Mesenchymal stem cell (in vitro differentiated cells and primary cell): ENCODE measurements at regions not wholly inside any gene's neighbourhood (a gene's known extent, or its start where the extent isn't known, plus 50 kb on each side); places are given as distances from the start of the nearest gene placed in this dataset.

ENCODE experiments used
- DNase-seq: peaks from one replicate; pipeline ENCODE4 v3.0.0-alpha.2; 2013
- H2AFZ ChIP-seq: one replicate; pipeline ENCODE4 v1.6.1; 2013; ENCODE audit warnings: low read depth, mild to moderate bottlenecking, control low read depth, inconsistent platforms, low read length, moderate library complexity
- H2AK5ac ChIP-seq: 2 replicates; pipeline ENCODE4 v1.6.1; 2013; ENCODE audit warnings: low read length, moderate library complexity, mild to moderate bottlenecking, inconsistent platforms; ENCODE audit not compliant: severe bottlenecking
- H2BK120ac ChIP-seq: one replicate; pipeline ENCODE4 v1.6.1; 2013; ENCODE audit warnings: low read depth, mild to moderate bottlenecking, inconsistent platforms, low read length, moderate library complexity
- H2BK12ac ChIP-seq, 2 experiments: one replicate each; pipeline ENCODE4 v1.6.1; 2013; ENCODE audit warnings: inconsistent platforms in 2 of 2, low read length in 2 of 2, mild to moderate bottlenecking in 2 of 2, moderate library complexity in 2 of 2, control low read depth in 1 of 2
- H2BK15ac ChIP-seq: one replicate; pipeline ENCODE4 v1.6.1; 2013; ENCODE audit warnings: mild to moderate bottlenecking, low read depth, inconsistent platforms; ENCODE audit not compliant: poor library complexity, severe bottlenecking
- H2BK5ac ChIP-seq: 2 replicates; pipeline ENCODE4 v1.6.1; 2013; ENCODE audit warnings: low read depth, mild to moderate bottlenecking, low read length, control low read depth, inconsistent platforms; ENCODE audit not compliant: poor library complexity, severe bottlenecking
- H3K14ac ChIP-seq, 2 experiments: one replicate each; pipeline ENCODE4 v1.6.1; 2013; ENCODE audit warnings: inconsistent platforms in 2 of 2, low read length in 2 of 2, control low read depth in 1 of 2, mild to moderate bottlenecking in 1 of 2, moderate library complexity in 1 of 2
- H3K18ac ChIP-seq, 2 experiments: one replicate each; pipeline ENCODE4 v1.6.1; 2013; ENCODE audit warnings: inconsistent platforms in 2 of 2, low read length in 2 of 2, control low read depth in 1 of 2, low read depth in 1 of 2, mild to moderate bottlenecking in 1 of 2
- H3K23ac ChIP-seq, 2 experiments: one replicate each; pipeline ENCODE4 v1.6.1; 2013; ENCODE audit warnings: inconsistent platforms in 2 of 2, low read length in 2 of 2, mild to moderate bottlenecking in 2 of 2, moderate library complexity in 2 of 2, control low read depth in 1 of 2
- H3K27ac ChIP-seq: 2 replicates; pipeline ENCODE4 v1.5.1; 2013; ENCODE audit warnings: mild to moderate bottlenecking, moderate library complexity, low read length, control low read depth, inconsistent platforms; ENCODE audit not compliant: poor library complexity, severe bottlenecking
- H3K27me3 ChIP-seq, 2 experiments: 2 replicates each; pipeline versions ENCODE4 v1.6.1 to v1.7.0; 2013; ENCODE audit warnings: low read length in 2 of 2, mild to moderate bottlenecking in 2 of 2, moderate library complexity in 2 of 2, control low read depth in 1 of 2, inconsistent platforms in 1 of 2; ENCODE audit not compliant: control insufficient read depth in 1 of 2, insufficient read depth in 1 of 2
- H3K36me3 ChIP-seq, 2 experiments: 2 replicates each; pipeline versions ENCODE4 v1.6.1 to v1.7.0; 2013; ENCODE audit warnings: low read length in 2 of 2, control low read depth in 1 of 2, inconsistent platforms in 1 of 2, low read depth in 1 of 2, mild to moderate bottlenecking in 1 of 2; ENCODE audit not compliant: insufficient read depth in 2 of 2, control insufficient read depth in 1 of 2
- H3K4ac ChIP-seq, 2 experiments: one replicate each; pipeline ENCODE4 v1.6.1; 2013; ENCODE audit warnings: inconsistent platforms in 2 of 2, low read length in 2 of 2, mild to moderate bottlenecking in 2 of 2, moderate library complexity in 2 of 2, control low read depth in 1 of 2, low read depth in 1 of 2
- H3K4me1 ChIP-seq: 2 replicates; pipeline ENCODE4 v1.6.1; 2013; ENCODE audit warnings: low read depth, low read length, control low read depth; ENCODE audit not compliant: control insufficient read depth, insufficient read depth
- H3K4me2 ChIP-seq: 2 replicates; pipeline ENCODE4 v1.6.1; 2013; ENCODE audit warnings: low read length, mild to moderate bottlenecking, inconsistent platforms; ENCODE audit not compliant: poor library complexity, severe bottlenecking
- H3K4me3 ChIP-seq, 2 experiments: 2 replicates each; pipeline versions ENCODE4 v1.5.1 to v1.7.0; 2013; ENCODE audit warnings: low read length in 2 of 2, mild to moderate bottlenecking in 2 of 2, control low read depth in 1 of 2, low read depth in 1 of 2; ENCODE audit not compliant: insufficient read depth in 1 of 2
- H3K79me1 ChIP-seq: replicated peaks from 2 replicates; pipeline ENCODE4 v1.6.1; 2013; ENCODE audit warnings: mild to moderate bottlenecking, control low read depth, low read length, inconsistent platforms; ENCODE audit not compliant: poor library complexity, severe bottlenecking
- H3K9ac ChIP-seq: 2 replicates; pipeline ENCODE4 v1.7.0; 2013; ENCODE audit warnings: mild to moderate bottlenecking, low read length, moderate library complexity
- H3K9me3 ChIP-seq: 2 replicates; pipeline ENCODE4 v1.7.0; 2013; ENCODE audit warnings: mild to moderate bottlenecking, low read length; ENCODE audit not compliant: control insufficient read depth
- H4K8ac ChIP-seq: one replicate; pipeline ENCODE4 v1.6.1; 2013; ENCODE audit warnings: inconsistent platforms, mild to moderate bottlenecking, low read length, moderate library complexity
- H4K91ac ChIP-seq: one replicate; pipeline ENCODE4 v1.6.1; 2013; ENCODE audit warnings: mild to moderate bottlenecking, low read length, inconsistent platforms
- WGBS: methylation state at CpG from one replicate; pipeline ENCODE4 v1.1.7; 2013; ENCODE audit warnings: mixed read lengths; 5-methylcytosine and 5-hydroxymethylcytosine counted together

DNA sequence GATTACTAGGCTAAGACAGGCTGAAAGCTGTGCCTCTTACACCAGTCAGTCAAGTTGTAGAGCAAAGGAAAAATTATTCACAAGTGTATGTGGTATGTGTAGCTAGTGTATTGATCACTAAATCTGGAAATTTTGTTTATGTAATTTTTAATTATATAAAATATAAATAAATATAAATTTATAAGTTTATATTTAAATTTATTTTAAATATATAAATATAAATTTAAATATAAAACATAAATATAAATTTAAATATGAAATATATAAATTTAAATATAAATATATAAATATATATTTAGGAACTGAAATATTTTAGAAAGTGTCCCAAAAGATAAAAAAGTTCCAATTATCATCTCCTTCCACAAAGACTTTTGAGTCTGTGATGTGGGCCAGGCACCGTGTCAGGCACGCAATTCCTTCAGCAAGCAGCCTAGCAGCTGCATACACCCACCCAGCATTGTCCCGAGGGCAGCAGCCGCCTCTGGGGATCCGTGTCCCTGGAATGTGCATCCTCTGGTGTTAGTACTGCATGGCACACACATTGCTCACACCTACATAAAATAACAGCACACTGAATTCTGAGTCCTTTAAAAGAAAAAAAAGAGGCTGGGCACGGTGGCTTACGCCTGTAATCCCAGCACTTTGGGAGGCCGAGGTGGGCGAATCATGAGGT, 1098.0 kb downstream of the BRD1 start:
- Histone ChIP-seq H3K23ac (no peak overlapping the region), H4K8ac (no peak overlapping the region), H3K36me3 (no peaks in the 10 kb centered on the region), H3K4ac (no peak overlapping the region), H2BK120ac (no peak overlapping the region), H2AFZ (no peak overlapping the region), H3K79me1 (no peaks in the 10 kb centered on the region), H2BK12ac (no peak overlapping the region), H4K91ac (no peak overlapping the region), H2BK5ac (no peak overlapping the region), H3K9me3 (peaks cover 31% of the 10 kb centered on the region), H3K18ac (no peak overlapping the region), H3K4me3 (no peak overlapping the region), H3K14ac (no peak overlapping the region), H3K4me2 (no peak overlapping the region), H3K27ac (no peak overlapping the region), H2BK15ac (no peak overlapping the region), H2AK5ac (no peak overlapping the region), H3K27me3 (no peaks in the 10 kb centered on the region), H3K9ac (no peak overlapping the region), H3K4me1 (no peaks in the 10 kb centered on the region)
- 87% methylated on average over 8 of the region's 9 CpGs for WGBS
- DNase-seq = no peak

DNA sequence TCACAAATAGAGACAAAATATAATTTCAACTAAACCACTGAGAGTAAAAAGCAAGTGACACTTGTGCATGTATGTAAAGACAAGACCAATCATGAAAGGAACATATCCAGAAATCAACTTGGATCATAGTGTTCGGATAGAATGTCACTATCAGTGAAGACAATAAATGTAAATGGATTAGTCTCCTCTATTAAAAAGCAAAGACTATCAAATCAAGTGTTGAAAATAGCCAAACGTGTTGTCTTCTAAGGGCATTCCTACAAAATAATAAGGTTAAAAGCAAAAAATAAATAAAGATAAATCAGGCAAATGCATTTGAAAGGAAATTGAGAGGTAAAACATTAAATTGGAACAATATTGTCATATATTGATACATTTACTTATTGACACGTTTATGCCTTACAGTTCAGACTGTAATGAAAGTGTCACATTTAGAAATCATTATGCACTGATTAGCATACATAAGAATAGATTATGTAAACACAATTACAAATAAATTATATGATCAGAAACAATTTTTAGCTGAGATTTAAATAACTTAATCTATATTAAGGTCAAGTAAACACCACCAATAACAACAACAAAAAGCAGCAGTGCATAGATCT, 1100.1 kb downstream of the BRD1 start:
- Histone ChIP-seq H3K9ac (no peak overlapping the region), H2BK12ac (no peak overlapping the region), H3K4me3 (no peak overlapping the region), H2AFZ (no peak overlapping the region), H3K9me3 (peaks cover 38% of the 10 kb centered on the region), H2BK15ac (no peak overlapping the region), H3K23ac (no peak overlapping the region), H3K79me1 (no peaks in the 10 kb centered on the region), H2BK120ac (no peak overlapping the region), H4K8ac (no peak overlapping the region), H3K14ac (no peak overlapping the region), H4K91ac (no peak overlapping the region), H3K18ac (no peak overlapping the region), H3K36me3 (no peaks in the 10 kb centered on the region), H3K4me2 (no peak overlapping the region), H3K27me3 (no peaks in the 10 kb centered on the region), H3K4me1 (no peaks in the 10 kb centered on the region), H3K4ac (no peak overlapping the region), H3K27ac (no peak overlapping the region), H2AK5ac (no peak overlapping the region), H2BK5ac (no peak overlapping the region)
- no CpG with 5 or more reads among the region's 3 CpGs for WGBS
- no peak for DNase-seq

DNA sequence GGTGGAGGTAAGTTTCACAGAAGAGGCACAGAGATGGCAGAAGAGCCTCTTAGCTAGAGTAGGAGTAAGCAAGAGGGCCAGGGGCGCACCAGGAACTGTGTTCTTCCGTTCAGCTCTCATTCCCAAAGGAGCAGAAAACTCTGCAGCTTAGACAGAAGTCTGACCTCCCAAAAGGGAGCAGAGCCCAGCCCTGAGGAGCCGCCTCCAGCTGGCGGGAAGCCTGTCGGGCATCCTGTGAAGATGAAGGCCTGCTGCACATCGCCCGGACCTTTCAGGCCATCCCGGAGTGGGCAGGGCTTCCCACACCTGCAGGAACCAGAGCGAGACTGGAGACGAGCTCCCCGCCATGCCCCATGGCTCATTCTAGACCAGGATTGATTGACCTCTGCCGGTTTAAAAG, 1102.8 kb downstream of the BRD1 start:
- peaks cover 38% of the 10 kb centered on the region for H3K9me3 ChIP-seq
- no peak overlapping the region for H2AK5ac ChIP-seq
- no peak overlapping the region for H4K8ac ChIP-seq
- no peaks in the 10 kb centered on the region for H3K4me1 ChIP-seq
- H2BK120ac ChIP-seq = no peak overlapping the region
- no peak overlapping the region for H3K14ac ChIP-seq
- no peak overlapping the region for H3K27ac ChIP-seq
- no peak overlapping the region for H3K18ac ChIP-seq
- H2AFZ ChIP-seq = no peak overlapping the region
- no peaks in the 10 kb centered on the region for H3K79me1 ChIP-seq
- no peaks in the 10 kb centered on the region for H3K27me3 ChIP-seq
- H3K4ac ChIP-seq = no peak overlapping the region
- no peak for DNase-seq
- no peak overlapping the region for H2BK12ac ChIP-seq
- H3K23ac ChIP-seq = no peak overlapping the region
- H3K4me3 ChIP-seq = no peak overlapping the region
- H2BK15ac ChIP-seq = no peak overlapping the region
- no peak overlapping the region for H3K4me2 ChIP-seq
- no peak overlapping the region for H4K91ac ChIP-seq
- WGBS = 87% methylated on average over 11 of the region's 12 CpGs
- H3K36me3 ChIP-seq = no peaks in the 10 kb centered on the region
- no peak overlapping the region for H3K9ac ChIP-seq
- no peak overlapping the region for H2BK5ac ChIP-seq

DNA sequence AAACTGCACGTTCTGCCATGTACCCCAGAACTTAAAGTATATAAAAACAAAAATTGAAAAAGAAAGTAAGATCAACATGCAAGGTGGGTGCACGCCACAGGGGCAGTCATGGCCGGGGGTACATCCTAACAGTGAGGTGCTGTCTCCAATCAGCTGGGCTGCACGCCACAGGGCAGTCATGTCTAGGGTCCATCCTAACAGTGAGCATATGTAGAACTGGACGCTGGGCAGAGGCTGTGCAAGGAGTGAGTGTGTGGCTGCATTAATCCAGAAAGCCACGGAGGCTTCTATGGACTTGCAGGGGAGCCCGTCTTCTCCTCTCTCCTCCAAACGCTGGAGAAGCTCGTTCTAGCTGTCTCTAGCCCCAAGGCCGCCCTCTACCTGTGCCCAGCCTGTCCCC, 1105.0 kb downstream of the BRD1 start:
- H4K8ac ChIP-seq = no peak overlapping the region
- no peaks in the 10 kb centered on the region for H3K36me3 ChIP-seq
- peaks cover 30% of the 10 kb centered on the region for H3K9me3 ChIP-seq
- H4K91ac ChIP-seq = no peak overlapping the region
- no peak overlapping the region for H3K23ac ChIP-seq
- no peak overlapping the region for H3K9ac ChIP-seq
- no peak overlapping the region for H2BK12ac ChIP-seq
- H3K4me2 ChIP-seq = no peak overlapping the region
- H2AFZ ChIP-seq = no peak overlapping the region
- WGBS = 76% methylated on average over 9 of the region's 10 CpGs
- no peak overlapping the region for H2BK5ac ChIP-seq
- no peak overlapping the region for H2AK5ac ChIP-seq
- H3K4ac ChIP-seq = no peak overlapping the region
- H3K18ac ChIP-seq = no peak overlapping the region
- H3K4me1 ChIP-seq = no peaks in the 10 kb centered on the region
- no peak overlapping the region for H2BK120ac ChIP-seq
- no peak overlapping the region for H2BK15ac ChIP-seq
- no peak overlapping the region for H3K14ac ChIP-seq
- no peak overlapping the region for H3K27ac ChIP-seq
- no peak overlapping the region for H3K4me3 ChIP-seq
- H3K27me3 ChIP-seq = no peaks in the 10 kb centered on the region
- no peak for DNase-seq
- no peaks in the 10 kb centered on the region for H3K79me1 ChIP-seq
